Tibial nerve (tissue), 3 donors: ENCODE measurements at regions not wholly inside any gene's neighbourhood (a gene's known extent, or its start where the extent isn't known, plus 50 kb on each side); places are given as distances from the start of the nearest gene placed in this dataset.

Experiments used
- CTCF ChIP-seq, 5 experiments: fragments of 200-600 bp in 3 of 5; fragments of 450-650 bp in 2 of 5; sonication (generic) in 3 of 5; IDR thresholded peaks; one replicate each; pipeline ENCODE4 v1.5.1; 2016 to 2019; ENCODE audit warnings: antibody characterized with exemption in 5 of 5, mild to moderate bottlenecking in 3 of 5, moderate library complexity in 2 of 5
- POLR2A ChIP-seq, 2 donors: fragments of 450-650 bp; IDR thresholded peaks; one replicate each; pipeline ENCODE4 v1.6.1; 2017; ENCODE audit warnings: antibody characterized with exemption in 2 of 2, mild to moderate bottlenecking in 2 of 2, moderate library complexity in 2 of 2

GRCh38 chr13:108104736-108105135 lies 110.6 kb downstream of the LIG4 start:
- TF ChIP-seq POLR2A (IDR thresholded peaks at IDR 0.05) (no peak), CTCF (IDR thresholded peaks at IDR 0.05) (no peak)
